HCT116 (cell line): ENCODE measurements at regions not wholly inside any gene's neighbourhood (a gene's known extent, or its start where the extent isn't known, plus 50 kb on each side); places are given as distances from the start of the nearest gene placed in this dataset.

Experiments
- ATAC-seq: fragments of 200-7000 bp; cut with Tn5 transposase; 2 replicates; pipeline ENCODE4 v1.9.1; 2020; ENCODE audit warnings: mild to moderate bottlenecking, moderate library complexity
- BruUV-seq: library from RNA; stranded (reverse); fragments of 400-500 nt; replicated peaks from 2 replicates; lab custom pipeline; 2021; lab: Mats Ljungman, UMichigan
- CTCF ChIA-PET: fragments of 300-600 bp; sonication (Branson Sonifier 250); formaldehyde crosslinking; loops from one replicate; lab custom pipeline; 2021; ENCODE audit warnings: antibody characterized with exemption; lab: Charles Lee
- POLR2A ChIA-PET: fragments of 300-600, 350-600 bp; sonication (Branson Sonifier 250); formaldehyde crosslinking; loops from one replicate; lab custom pipeline; 2021; ENCODE audit warnings: antibody characterized with exemption; lab: Charles Lee
- RAD21 ChIA-PET, 2 experiments: fragments of 300-600 bp; sonication (Branson Sonifier 250); formaldehyde crosslinking; loops; one replicate each; lab custom pipeline; 2023; ENCODE audit warnings: low total read pairs in 2 of 2; ENCODE audit not compliant: uncharacterized antibody in 2 of 2, unreplicated experiment in 2 of 2, low non-redundant PET in 1 of 2; lab: Charles Lee
- DNase-seq: peaks from one replicate; pipeline ENCODE4 v3.0.0-alpha.2; 2010; ENCODE audit warnings: low read depth, low spot score
- H2AFZ ChIP-seq: fragments of 200-600 bp; shearing (Covaris generic), sonication (generic); 2 replicates; pipeline ENCODE4 v1.6.1; 2017; ENCODE audit warnings: low read depth, mixed run types, mixed read lengths, antibody characterized with exemption, low read length; ENCODE audit not compliant: poor library complexity, severe bottlenecking
- H3K27ac ChIP-seq: 2 replicates; pipeline ENCODE4 v1.5.1; 2012; ENCODE audit warnings: low read depth, low read length
- H3K27me3 ChIP-seq: fragments of 200-600 bp; sonication (generic); 2 replicates; pipeline ENCODE4 v1.6.1; 2016; ENCODE audit warnings: mixed run types, low read length, mixed read lengths; ENCODE audit not compliant: insufficient read depth
- H3K36me3 ChIP-seq, 2 experiments: fragments of 200-500 bp in 1 of 2; fragments of 200-600 bp in 1 of 2; sonication (Bioruptor generic) in 1 of 2; sonication (generic) in 1 of 2; 2 replicates each; pipeline versions ENCODE4 v1.5.1 to v1.6.1; 2014 to 2016; ENCODE audit warnings: low read length in 2 of 2, inconsistent platforms in 1 of 2, mixed read lengths in 1 of 2, mixed run types in 1 of 2; ENCODE audit not compliant: insufficient read depth in 2 of 2, control insufficient read depth in 1 of 2
- H3K4me1 ChIP-seq, 2 experiments: fragments of 200-600 bp in 1 of 2; sonication (generic) in 1 of 2; 2 replicates each; pipeline versions ENCODE4 v1.5.1 to v1.6.1; 2012 to 2017; ENCODE audit warnings: low read length in 2 of 2, inconsistent platforms in 1 of 2, mild to moderate bottlenecking in 1 of 2, mixed read lengths in 1 of 2, mixed run types in 1 of 2, moderate library complexity in 1 of 2; ENCODE audit not compliant: insufficient read depth in 2 of 2, control insufficient read depth in 1 of 2
- H3K4me2 ChIP-seq: fragments of 200-600 bp; sonication (generic); 2 replicates; pipeline ENCODE4 v1.6.1; 2017; ENCODE audit warnings: mixed run types, low read length, mixed read lengths
- H3K4me3 ChIP-seq, 2 experiments: fragments of 200-600 bp in 1 of 2; sonication (generic) in 1 of 2; replicated peaks in 1 of 2; 2 replicates each; pipeline ENCODE4 v1.5.1; 2011 to 2016; ENCODE audit warnings: low read length in 2 of 2, control low read depth in 1 of 2, low read depth in 1 of 2, mild to moderate bottlenecking in 1 of 2, mixed read lengths in 1 of 2, mixed run types in 1 of 2
- H3K79me2 ChIP-seq: fragments of 200-600 bp; sonication (generic); 2 replicates; pipeline ENCODE4 v1.6.1; 2017; ENCODE audit warnings: mild to moderate bottlenecking, mixed run types, low read length, moderate library complexity, mixed read lengths; ENCODE audit not compliant: insufficient read depth
- H3K9ac ChIP-seq: fragments of 200-600 bp; sonication (generic); 2 replicates; pipeline ENCODE4 v1.6.1; 2016; ENCODE audit warnings: low read length, mixed read lengths
- H3K9me2 ChIP-seq: fragments of 200-600 bp; sonication (generic), shearing (Covaris generic); 2 replicates; pipeline ENCODE4 v1.6.1; 2017; ENCODE audit warnings: mixed run types, mild to moderate bottlenecking, moderate library complexity; ENCODE audit not compliant: insufficient read depth
- H3K9me3 ChIP-seq, 2 experiments: fragments of 200-500 bp in 1 of 2; fragments of 200-600 bp in 1 of 2; sonication (Bioruptor generic) in 1 of 2; sonication (generic) in 1 of 2; 2 replicates each; pipeline ENCODE4 v1.6.1; 2014 to 2017; ENCODE audit warnings: low read length in 2 of 2, mixed read lengths in 2 of 2, inconsistent platforms in 1 of 2, low read depth in 1 of 2, mild to moderate bottlenecking in 1 of 2, mixed run types in 1 of 2, moderate library complexity in 1 of 2; ENCODE audit not compliant: control insufficient read depth in 1 of 2, insufficient read depth in 1 of 2
- H4K20me1 ChIP-seq: fragments of 200-600 bp; sonication (generic), shearing (Covaris generic); 2 replicates; pipeline ENCODE4 v1.6.1; 2017; ENCODE audit warnings: mixed run types, mild to moderate bottlenecking, moderate library complexity; ENCODE audit not compliant: insufficient read depth
- CTCF ChIP-seq, 3 experiments: fragments of 200-600 bp in 1 of 3; sonication (generic) in 1 of 3; IDR thresholded peaks in 2 of 3; conservative IDR thresholded peaks in 1 of 3; 2 replicates each; pipeline ENCODE4 v1.5.1; 2012 to 2017; ENCODE audit warnings: low read depth in 2 of 3, low read length in 2 of 3, antibody characterized with exemption in 1 of 3, borderline replicate concordance in 1 of 3, control low read depth in 1 of 3, mild to moderate bottlenecking in 1 of 3, mixed read lengths in 1 of 3, mixed run types in 1 of 3, moderate library complexity in 1 of 3; ENCODE audit not compliant: insufficient read depth in 1 of 3
- TCF7L2 ChIP-seq: IDR thresholded peaks from 2 replicates; pipeline ENCODE4 v1.7.0; 2011; ENCODE audit warnings: borderline replicate concordance, inconsistent platforms; ENCODE audit not compliant: insufficient read depth, insufficient read length; ENCODE audit errors: extremely low read depth
- ZFX ChIP-seq: fragments of 450-650 bp; IDR thresholded peaks from 2 replicates; pipeline ENCODE4 v1.6.1; 2017
- intact Hi-C: fragments of 100-400 bp; cut with micrococcal nuclease; formaldehyde crosslinking; loops from 2 replicates; pipeline ENCODE4 v1.10.0; 2022

GRCh38 chr6:122143813-122144601, 255.4 kb upstream of the HSF2 start:
- no peak overlapping the region for H3K27ac ChIP-seq
- H3K4me1 ChIP-seq: no peaks in the 10 kb centered on the region
- ChIA-PET RAD21 (no interaction called here), POLR2A (no interaction called here), CTCF (no interaction called here)
- TF ChIP-seq CTCF (IDR thresholded peaks at IDR 0.05 in 2 of 3, conservative IDR thresholded peaks at IDR 0.05 in 1 of 3; ENCODE audit: borderline replicate concordance in 1 of 3, insufficient read depth in 1 of 3, low read depth in 2 of 3, low read length in 2 of 3) (no peak), ZFX (no peak)
- H4K20me1 ChIP-seq: no peaks in the 10 kb centered on the region
- H3K9me2 ChIP-seq: no peaks in the 10 kb centered on the region
- intact Hi-C loops: no loop called here
- H2AFZ ChIP-seq: no peak overlapping the region
- no peak overlapping the region for H3K4me2 ChIP-seq
- ATAC-seq (no peak), DNase-seq (no peak)
- H3K9ac ChIP-seq: no peak overlapping the region
- H3K79me2 ChIP-seq: no peaks in the 10 kb centered on the region
- H3K27me3 ChIP-seq: no peaks in the 10 kb centered on the region
- H3K36me3 ChIP-seq: no peaks in the 10 kb centered on the region
- no peaks in the 10 kb centered on the region for H3K9me3 ChIP-seq
- H3K4me3 ChIP-seq: no peak overlapping the region
- BruUV-seq: no TSS peak

GRCh38 chr6:122145246-122145645, 254.2 kb upstream of the HSF2 start:
- POLR2A ChIA-PET: no interaction called here
- H3K27me3 ChIP-seq: no peaks in the 10 kb centered on the region
- H2AFZ ChIP-seq: no peak overlapping the region
- no TSS peak for BruUV-seq
- no peaks in the 10 kb centered on the region for H4K20me1 ChIP-seq
- H3K27ac ChIP-seq: no peak overlapping the region
- RAD21 ChIA-PET: no interaction called here
- no peaks in the 10 kb centered on the region for H3K9me3 ChIP-seq
- no peaks in the 10 kb centered on the region for H3K36me3 ChIP-seq
- CTCF ChIA-PET: no interaction called here
- ATAC-seq: no peak
- H3K79me2 ChIP-seq: no peaks in the 10 kb centered on the region
- no peak overlapping the region for H3K4me3 ChIP-seq
- no peaks in the 10 kb centered on the region for H3K4me1 ChIP-seq
- TF ChIP-seq TCF7L2: no peak
- intact Hi-C loops: no loop called here
- no peak overlapping the region for H3K9ac ChIP-seq
- no peak overlapping the region for H3K4me2 ChIP-seq
- no peak for DNase-seq
- no peaks in the 10 kb centered on the region for H3K9me2 ChIP-seq
